ENCODE measurements at regions not wholly inside any gene's neighbourhood (a gene's known extent, or its start where the extent isn't known, plus 50 kb on each side); places are given as distances from the start of the nearest gene placed in this dataset.

DNA sequence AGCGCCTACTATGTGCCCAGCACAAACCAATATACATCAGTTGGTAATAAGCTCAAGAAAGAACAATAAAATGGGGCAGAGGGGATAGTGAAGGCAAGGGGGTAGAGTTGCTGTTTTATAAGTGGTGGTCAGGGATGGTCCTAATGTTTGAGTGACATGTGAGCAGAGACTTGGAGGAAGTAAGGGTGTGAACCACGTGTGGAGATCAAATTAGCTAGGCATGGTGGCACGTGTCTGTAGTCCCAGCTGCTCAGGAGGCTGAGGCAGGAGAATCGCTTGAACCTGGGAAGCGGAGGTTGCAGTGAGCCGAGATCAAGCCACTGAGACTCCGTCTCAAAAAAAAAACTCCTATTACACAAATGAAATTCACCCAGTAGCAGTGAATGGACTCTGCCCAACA lies 56.5 kb downstream of the IRX6 start:
- DNase-seq = no peak

DNA sequence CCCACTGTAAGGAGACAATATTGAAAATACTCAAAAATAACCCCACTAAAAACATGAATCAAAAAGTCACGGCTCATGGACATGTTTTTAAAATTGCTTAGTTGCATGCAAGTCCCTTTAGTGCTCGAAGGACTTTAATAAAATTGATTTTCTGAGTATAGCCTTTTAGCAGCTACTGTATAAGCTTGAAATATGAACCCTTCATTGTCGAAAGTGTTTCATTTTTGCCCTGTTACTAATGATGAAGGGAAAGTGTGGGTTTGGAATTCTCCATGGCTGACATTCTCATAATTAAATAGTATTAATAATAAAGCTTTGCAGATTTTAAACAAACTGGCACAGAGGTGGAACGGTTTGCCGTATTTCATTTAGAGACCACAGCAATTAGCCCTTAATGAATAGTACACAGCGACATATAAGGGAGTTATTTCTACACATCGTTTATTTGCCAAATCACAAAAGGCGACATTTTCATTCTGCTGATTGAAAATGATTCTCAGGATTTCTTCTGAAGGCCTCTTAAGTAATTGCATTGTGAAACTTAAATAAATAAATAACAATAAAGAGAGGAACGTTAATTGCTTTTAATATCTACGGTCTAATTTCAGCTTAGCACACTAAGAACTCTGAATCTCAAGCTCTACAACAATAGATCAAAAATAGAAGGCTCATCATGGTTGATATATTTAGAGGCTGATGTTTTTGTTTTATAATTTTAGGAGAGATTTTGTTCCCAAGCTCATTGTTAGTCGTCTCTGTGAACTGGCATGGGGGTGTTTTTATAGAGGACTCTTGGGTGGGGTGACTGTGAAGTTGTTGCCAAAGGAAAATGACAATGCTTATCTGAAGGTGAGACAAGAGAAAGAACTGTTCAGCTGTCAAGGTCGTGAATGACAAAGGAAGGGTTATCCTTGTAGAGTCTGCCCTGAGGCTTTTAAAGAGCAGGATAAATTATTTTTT lies 60.6 kb downstream of the IRX6 start:
- DNase-seq = no peak

DNA sequence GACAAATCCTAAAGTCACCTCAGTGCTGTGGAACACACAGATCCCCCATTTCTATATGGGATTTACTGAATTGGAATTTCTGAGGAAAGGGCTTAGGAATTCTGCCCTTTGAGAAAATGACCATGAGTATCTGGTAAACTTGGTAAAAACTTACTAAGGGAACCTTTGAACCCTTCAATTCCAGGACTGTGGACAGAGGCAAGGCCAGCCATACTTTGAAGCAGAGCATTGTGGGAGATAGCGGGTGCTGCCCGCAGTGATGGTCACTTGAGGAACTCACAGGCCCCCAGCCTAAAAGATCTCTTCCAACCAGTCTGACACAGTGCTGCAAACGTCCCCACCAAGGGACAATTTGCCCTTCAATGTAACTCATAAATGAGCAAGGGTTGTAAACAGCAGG lies 61.4 kb downstream of the IRX6 start:
- no peak for DNase-seq

DNA sequence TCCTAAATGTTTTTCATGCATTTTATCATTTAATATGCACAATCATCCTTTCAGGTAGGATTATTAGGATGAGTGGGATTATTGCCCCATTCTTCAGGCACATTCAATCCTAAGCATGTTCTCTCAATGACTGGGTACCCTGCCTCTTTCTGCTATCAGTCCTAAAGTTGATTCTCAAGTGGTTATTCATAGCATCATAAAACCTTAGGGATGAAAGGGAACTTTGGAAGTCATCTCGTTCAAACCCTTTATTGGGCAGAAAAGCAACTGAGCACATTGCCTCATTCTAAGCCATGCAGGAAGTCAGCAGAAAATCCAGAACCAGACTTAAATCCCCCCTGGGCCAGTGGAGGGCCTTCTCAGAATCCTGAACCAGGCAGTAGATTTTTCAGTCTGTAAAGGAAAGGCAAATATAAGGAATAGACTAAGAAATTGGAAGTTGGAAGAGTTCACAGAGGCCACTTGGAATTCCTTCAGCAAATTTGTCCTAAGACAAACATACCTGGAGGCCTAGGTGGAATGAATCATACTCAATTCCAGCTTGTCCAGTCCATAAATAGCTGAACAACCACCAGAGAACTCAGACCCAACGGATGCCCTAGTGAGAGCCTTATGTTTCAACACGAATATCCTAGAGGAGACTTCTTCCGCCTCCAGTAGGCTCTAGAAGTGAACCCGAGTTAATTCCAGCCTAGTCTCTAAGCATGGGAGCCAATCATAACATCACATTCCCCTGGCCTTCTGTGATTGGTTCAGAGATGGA lies 62.7 kb downstream of the IRX6 start:
- DNase-seq = no peak

DNA sequence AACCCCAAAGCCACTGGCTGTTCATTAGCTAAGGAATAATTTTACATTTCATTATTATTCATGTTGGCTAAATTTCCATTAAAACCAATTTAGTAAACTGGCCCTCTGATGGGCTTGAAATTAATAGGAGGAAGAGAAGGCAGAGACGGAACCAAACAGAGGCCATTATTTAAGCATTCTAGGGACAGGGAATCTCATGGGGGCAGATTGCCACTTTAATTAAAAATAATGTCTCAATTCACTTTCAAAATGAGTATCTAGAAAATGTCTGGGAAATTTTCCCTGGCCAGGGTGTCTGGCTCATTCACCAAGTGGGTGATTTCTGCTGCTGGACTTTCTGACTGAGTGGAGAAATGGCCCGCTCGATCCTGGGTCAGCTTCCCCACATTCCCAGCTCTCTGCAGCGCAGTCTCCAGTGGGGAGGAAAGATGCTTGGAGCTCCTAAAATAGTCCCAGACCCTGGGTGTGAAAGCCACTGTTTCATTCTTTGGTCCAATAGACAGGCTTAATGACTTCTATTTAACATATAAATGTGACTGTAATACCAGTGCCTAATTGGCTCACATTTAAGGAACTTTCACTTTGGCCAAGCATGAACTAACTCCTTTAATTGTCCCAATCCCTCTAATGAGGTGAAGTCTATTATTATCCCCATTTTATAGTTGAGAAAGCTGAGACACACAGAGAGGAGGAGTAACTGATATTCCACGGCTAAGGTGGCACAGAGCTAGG lies 64.3 kb downstream of the IRX6 start:
- no peak for DNase-seq

DNA sequence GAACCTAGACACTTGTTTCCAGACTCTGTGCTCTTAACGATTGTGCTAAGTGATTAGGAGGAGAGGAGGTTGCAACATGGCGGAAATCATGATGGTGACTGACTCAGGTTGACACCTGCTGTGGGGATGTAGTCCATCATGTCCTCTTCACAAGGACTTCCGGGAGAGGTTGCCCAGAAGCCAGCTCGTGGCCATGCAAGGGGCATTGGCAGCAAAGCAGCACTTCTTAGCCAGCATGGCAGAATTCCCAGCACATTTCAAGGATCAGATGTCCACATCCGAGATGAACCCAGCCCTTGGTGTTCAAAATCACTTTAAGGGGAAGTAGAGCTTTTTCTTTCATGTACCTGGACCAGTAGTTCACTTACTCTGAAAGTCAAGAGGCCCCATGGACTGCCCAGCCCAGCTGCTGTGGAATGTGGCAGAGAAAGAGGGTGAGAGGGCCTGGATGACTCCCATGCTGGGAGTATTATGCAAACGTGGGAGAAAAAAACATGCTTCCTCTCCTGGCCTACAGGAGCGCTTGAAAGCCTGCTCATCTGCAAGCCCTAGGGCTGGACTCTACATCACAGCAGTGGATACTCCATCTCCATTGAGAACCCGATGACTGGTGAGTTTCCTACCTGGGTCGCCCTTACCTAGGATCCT lies 65.5 kb downstream of the IRX6 start:
- DNase-seq = no peak

DNA sequence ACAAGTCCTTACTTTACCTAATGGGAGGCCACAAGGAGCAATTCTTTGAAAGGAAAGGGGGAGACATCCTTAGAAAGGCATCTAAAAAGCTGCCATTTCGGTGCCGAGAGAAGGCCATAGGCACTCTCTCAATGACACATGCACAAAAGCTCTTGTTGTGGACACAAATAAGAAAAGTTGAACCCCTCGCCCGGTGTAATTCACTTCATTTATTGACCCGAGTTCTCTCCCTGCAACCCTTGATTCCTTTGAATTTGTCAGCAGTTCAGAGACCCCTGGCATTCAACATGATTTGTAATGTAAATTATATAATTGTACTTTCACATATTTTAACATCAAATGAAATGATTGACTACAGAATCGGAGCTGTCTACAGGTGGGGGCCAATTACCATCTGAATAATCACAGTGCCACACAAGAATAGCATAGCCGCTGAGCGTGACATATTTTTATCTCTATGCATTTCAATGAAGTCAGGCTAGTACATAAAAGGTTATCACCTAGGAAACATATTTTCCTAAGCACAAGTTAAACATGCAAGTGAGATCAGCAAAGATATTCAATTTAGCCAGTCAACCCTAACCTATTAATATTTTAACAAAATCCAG lies 66.7 kb downstream of the IRX6 start:
- DNase-seq = no peak

DNA sequence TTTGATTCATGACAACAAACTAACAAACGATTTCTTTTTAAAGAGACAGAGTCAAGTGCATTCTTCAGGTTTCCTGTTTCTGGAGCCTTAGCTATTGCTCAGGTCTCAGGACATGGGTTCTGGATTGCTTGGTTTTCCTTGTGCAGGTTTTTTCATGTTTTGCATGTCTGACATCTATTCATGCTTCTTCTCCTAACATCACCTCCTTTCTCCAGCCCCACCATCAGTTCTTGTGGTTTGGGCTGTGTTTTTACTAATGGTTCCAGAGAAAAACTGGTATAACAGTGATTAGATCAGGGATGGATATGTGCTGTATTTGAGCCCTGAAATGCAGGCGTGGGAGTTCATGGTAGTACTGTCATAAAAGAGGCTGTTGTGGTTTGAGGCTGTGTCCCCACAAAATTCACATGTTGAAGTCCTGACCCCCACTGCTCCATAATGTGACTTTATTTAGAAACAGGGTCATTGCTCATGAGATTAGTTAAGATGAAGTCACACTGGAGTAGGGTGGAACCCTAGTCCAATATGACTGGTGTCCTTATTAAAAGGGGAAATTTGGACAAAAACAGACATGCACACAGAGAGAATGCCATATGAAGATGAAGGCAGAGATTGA lies 67.9 kb downstream of the IRX6 start:
- DNase-seq = no peak

DNA sequence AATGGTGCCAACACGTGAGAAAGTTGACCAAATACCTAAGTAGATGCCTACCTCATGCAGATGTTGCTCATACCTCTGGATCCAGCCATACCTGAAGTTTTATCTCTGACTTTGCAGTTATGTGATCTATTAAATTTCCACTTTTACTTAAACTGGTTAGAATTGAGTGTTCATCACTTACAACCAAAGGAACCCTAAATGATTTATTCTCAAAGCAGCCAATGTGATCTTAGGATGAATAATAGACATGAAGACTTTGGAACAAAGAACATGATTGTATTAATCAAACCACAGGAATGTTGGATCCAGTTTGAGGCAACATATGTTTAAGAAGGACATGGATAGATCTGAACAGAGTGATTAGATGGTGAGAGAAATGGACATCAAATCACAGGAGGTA lies 68.7 kb downstream of the IRX6 start:
- DNase-seq = no peak

DNA sequence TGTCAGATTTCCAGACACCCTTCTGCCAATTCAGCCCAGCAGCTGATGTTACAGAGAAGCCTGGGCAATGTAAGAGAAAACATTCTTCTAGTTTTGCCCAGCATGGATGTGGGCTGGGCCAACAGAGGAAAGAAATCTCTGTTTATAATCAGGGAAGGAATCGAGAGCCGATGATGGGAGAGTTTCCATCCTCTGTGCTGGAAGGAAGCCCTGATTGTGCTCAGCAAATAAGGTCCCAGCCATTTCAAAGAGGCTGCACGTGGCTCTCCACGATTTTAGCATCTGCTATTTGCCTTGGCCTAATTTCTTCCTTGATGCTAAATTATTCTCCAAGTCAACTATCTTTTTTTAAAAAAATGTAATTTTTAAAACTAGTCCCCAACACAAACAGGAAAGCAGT lies 70.0 kb downstream of the IRX6 start:
- no peak for DNase-seq

DNA sequence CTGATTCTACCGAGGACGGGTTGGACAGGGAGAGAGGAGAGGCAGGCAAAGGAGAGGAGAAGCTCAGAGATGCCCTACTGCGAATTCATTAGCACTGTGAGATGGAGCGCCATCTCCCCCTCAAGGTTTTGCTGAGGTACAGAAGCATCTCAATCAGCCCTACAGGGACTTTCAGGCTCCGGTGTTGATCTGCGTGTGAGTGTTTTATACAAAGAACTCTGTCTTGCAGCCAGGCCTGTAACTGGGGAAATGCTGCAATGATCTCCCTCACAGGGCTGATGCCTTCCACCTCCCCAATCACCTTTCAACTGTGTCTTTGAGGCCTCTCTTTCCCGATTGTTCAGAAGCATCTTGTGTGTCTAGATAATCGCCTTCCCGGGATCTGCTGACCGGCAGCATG lies 74.8 kb downstream of the IRX6 start:
- DNase-seq = no peak

DNA sequence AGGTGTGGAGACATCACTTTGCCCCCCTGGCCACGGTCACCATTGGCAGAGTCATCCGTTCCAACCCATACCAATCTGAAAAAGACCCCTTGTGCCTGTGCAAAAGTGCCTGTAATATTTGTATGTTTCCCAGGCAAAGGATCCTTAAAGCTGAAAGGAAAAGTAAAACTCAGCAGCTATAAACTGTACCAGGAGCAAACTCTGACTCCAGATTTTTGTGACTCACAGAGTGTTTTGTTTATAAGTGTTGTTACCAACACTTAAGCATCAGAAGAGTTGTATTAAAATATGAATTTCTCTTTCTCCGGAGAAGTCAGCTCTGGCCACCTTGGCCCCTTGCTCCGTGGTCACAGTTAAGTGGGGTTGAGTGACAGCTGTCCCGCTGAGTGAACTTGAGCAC lies 75.9 kb downstream of the IRX6 start:
- no peak for DNase-seq

DNA sequence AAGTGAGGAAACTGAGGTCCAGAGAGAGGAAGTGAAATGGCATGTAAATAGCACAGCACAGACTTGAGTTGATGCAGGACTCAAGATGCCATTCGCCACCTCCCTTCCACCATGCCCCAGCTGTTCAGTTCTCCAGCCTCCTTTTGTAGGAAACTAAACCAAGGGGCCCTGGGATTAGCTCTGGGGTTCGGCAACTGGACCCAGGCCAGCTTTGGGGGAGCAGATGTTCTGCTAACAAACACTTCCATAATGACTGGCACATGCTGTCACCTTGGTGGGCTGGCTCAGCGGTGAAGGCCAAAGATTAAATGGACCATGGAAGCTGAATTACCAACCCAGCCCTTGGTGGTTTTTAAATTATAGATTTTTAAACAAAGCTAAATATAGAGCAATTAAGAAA lies 77.0 kb downstream of the IRX6 start:
- DNase-seq = peak; percentile 7

DNA sequence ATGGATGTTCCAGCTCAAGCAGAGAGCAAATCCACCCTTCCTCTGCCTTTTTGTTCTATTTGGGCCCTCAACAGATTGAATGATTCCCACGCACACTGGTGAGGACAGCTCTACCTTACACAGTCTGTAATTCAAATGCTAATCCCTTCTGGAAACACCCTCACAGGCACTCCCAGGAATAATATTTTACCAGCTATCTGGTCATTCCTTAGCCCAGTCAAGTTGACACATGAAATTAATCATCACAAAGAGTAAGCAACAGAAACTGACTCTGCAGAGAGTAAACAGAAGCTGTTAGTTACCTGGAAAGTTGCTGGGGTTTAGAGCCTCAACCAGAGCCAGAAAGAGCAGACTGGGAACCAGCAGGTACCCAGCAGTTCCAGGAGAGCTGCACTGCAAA lies 75.5 kb upstream of the MMP2 start:
- DNase-seq = no peak

DNA sequence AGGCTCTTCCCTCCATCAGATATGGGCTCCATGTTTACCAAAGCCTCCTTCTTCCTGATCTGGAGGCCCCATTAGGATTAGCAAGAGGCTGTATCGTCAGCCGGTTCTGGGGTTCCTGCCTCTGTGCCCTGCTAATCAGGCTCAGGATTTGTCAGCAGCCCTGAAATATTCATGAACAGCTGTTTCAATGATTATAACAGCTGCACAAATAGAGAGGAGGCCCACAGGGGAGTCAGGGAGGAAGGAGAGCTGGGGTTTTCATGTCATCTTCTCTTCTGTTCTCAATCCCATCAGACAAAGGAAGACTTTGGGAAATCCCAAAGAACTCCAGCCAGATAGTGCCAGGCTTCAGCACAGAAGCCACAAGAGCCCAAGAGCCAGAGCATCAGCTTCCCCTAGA lies 72.3 kb upstream of the MMP2 start:
- DNase-seq = no peak

DNA sequence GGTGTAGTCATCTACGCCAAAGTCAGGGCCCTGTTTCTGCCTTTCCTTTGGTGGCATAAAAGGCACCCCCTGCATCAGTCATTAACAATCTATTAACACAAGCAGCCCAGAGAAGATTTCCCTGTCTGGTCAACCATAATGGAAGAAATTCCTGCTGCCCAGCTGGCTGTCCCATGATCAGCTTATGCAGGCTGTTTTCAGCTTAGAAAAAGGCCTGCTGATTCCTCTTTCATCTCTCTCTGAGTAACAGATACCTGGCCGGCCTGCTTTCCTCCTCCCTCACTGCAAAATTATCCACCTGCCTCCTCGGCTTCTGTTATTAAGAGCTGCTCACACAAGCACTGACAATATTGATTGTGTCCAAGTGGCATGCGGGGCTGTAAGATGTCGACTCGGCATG lies 70.3 kb upstream of the MMP2 start:
- DNase-seq = no peak

DNA sequence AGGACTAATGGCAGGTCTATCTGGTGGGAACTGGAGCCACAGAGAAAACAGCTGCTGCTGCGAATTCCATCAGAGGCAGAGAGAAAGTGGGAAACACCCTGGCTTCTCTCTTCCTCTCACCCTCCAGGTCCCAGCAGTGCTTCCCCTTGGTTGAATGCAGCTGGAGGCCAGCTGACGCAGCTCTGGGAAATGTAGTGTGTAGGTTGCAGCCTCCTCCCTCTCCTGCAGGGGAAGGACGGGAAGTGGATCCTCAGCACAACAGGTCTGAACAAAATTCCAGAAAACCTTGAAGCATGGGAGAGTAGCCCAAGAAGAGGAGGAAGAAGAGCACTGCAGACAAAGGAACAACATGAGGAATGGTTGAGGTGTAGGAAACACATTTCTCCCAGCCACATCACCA lies 67.8 kb upstream of the MMP2 start:
- DNase-seq = no peak

DNA sequence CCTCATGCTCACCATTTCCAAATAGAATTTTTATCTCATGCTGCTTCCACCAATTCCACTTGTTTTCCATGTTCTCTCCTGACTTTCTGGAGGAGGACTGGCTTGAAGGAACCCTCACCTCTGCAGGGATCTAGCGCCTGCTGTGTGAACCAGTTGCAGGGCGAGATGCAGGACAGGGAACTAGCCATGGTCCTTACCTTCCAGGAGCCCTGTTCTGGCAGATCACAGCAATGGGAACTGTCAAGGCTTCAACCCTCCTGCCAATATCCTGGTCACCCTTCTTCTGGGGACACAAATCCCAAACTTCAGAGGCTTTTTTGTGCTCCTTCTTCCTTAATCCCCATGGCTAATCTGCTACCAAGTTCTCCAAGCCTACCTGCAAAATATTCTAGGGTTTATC lies 60.4 kb upstream of the MMP2 start:
- no peak for DNase-seq

DNA sequence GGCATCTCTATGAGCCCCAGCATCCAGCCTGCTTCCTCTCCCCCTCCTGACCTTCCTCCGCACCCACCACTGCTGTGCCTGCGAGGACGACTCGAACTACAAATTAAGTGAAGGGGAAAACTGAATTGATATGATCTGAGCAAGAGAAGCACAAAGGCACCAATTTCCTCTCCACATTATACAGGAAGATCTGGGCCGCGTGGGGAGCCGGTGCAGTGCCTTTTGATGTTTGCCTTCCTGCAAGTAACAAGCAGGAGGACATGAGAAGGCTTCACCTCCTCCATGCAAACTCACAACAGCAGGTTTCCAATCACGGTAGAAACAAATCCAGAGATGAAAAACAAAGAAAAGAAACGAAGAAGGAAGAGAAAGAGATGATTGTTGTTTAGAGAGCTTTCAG lies 57.8 kb upstream of the MMP2 start:
- DNase-seq = no peak

DNA sequence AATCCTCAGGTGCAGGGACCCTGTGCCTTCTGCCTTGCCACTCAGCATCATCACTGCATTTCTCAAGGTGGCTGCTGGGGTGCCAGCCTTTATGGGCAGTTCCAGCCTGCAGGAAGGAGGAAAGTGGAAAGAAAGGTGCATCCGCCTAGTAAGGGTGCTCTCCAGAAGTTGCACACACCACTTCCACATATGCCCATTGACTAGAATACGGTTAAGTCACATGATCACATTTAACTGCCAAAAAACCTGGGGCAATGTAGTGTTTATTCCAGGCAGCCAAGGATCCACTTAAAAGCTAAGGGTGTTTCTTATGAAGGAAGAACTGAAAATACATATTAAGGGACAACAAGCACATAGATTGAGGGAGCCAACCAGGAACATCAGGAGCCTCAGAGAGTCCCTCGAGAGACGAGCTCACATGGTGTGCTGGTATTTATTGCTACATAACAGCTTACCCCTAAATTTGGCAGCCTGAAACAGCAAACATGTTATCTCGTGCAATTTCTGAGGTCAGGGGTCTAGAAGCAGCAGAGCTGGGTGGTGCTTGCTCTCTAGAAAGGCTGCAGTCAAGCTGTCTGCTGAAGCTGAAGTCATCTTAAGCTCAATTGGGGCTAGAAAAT lies 52.0 kb upstream of the MMP2 start:
- DNase-seq = no peak

Measured in NCI-H2171 treated with DMSO at 0.1 percent for 48 hours (cell line).